NOMO-1 (cell line): ENCODE measurements at regions not wholly inside any gene's neighbourhood (a gene's known extent, or its start where the extent isn't known, plus 50 kb on each side); places are given as distances from the start of the nearest gene placed in this dataset.

Experiments used
- DNase-seq, 2 experiments: peaks; one replicate each; lab custom pipeline; 2025; ENCODE audit not compliant: unreplicated experiment in 2 of 2; lab: John Stamatoyannopoulos, UW

- no peak for DNase-seq
These were observed 489.7 kb upstream of the CNKSR2 start for GRCh38 chrX:20884565-20884964.

- no peak for DNase-seq
These were observed 510.6 kb upstream of the CNKSR2 start for GRCh38 chrX:20863649-20864048.

- no peak for DNase-seq
These were observed 513.1 kb upstream of the CNKSR2 start for GRCh38 chrX:20861113-20861512.

- DNase-seq = no peak
These were observed 516.5 kb upstream of the CNKSR2 start for GRCh38 chrX:20857746-20858145.

- no peak for DNase-seq
These were observed 535.7 kb upstream of the CNKSR2 start for GRCh38 chrX:20838477-20838876.

GRCh38 chrX:20829665-20830491, 544.3 kb upstream of the CNKSR2 start:
- peak in 1 of 2 experiments; percentile 70 for DNase-seq

- DNase-seq = no peak
These were observed 548.2 kb upstream of the CNKSR2 start for GRCh38 chrX:20825984-20826383.

GRCh38 chrX:20803971-20804370, 537.3 kb upstream of the RPS6KA3 start:
- DNase-seq = no peak

GRCh38 chrX:20802036-20802435, 535.3 kb upstream of the RPS6KA3 start:
- no peak for DNase-seq

GRCh38 chrX:20796450-20796849, 529.7 kb upstream of the RPS6KA3 start:
- peak in 1 of 2 experiments; percentile 20 for DNase-seq

GRCh38 chrX:20789103-20789502, 522.4 kb upstream of the RPS6KA3 start:
- no peak for DNase-seq

- DNase-seq = no peak
These were observed 500.6 kb upstream of the RPS6KA3 start for GRCh38 chrX:20767346-20767745.

GRCh38 chrX:20756585-20756984, 489.9 kb upstream of the RPS6KA3 start:
- no peak for DNase-seq

GRCh38 chrX:20753076-20753475, 486.4 kb upstream of the RPS6KA3 start:
- no peak for DNase-seq

GRCh38 chrX:20746690-20747089, 480.0 kb upstream of the RPS6KA3 start:
- no peak for DNase-seq

- DNase-seq = no peak
These were observed 476.3 kb upstream of the RPS6KA3 start for GRCh38 chrX:20743046-20743445.

GRCh38 chrX:20742106-20742505, 475.4 kb upstream of the RPS6KA3 start:
- no peak for DNase-seq

GRCh38 chrX:20740443-20740842, 473.7 kb upstream of the RPS6KA3 start:
- no peak for DNase-seq

GRCh38 chrX:20739038-20739745, 472.5 kb upstream of the RPS6KA3 start:
- no peak for DNase-seq

- DNase-seq = no peak
These were observed 462.7 kb upstream of the RPS6KA3 start for GRCh38 chrX:20729416-20729815.

- DNase-seq = no peak
These were observed 460.7 kb upstream of the RPS6KA3 start for GRCh38 chrX:20727447-20727846.

- DNase-seq = no peak
These were observed 454.4 kb upstream of the RPS6KA3 start for GRCh38 chrX:20720954-20721626.
